HCT116 (cell line): ENCODE measurements at regions not wholly inside any gene's neighbourhood (a gene's known extent, or its start where the extent isn't known, plus 50 kb on each side); places are given as distances from the start of the nearest gene placed in this dataset.
"Not testable (repeated sequence)": the region's sequence is repeated elsewhere in the genome, so short reads cannot be mapped to it uniquely, and the experiment has no call there.

Source experiments
- ATAC-seq: fragments of 200-7000 bp; cut with Tn5 transposase; 2 replicates; pipeline ENCODE4 v1.9.1; 2020; ENCODE audit warnings: mild to moderate bottlenecking, moderate library complexity
- BruUV-seq: library from RNA; stranded (reverse); fragments of 400-500 nt; replicated peaks from 2 replicates; lab custom pipeline; 2021; lab: Mats Ljungman, UMichigan
- CTCF ChIA-PET: fragments of 300-600 bp; sonication (Branson Sonifier 250); formaldehyde crosslinking; loops from one replicate; lab custom pipeline; 2021; ENCODE audit warnings: antibody characterized with exemption; lab: Charles Lee
- POLR2A ChIA-PET: fragments of 300-600, 350-600 bp; sonication (Branson Sonifier 250); formaldehyde crosslinking; loops from one replicate; lab custom pipeline; 2021; ENCODE audit warnings: antibody characterized with exemption; lab: Charles Lee
- RAD21 ChIA-PET, 2 experiments: fragments of 300-600 bp; sonication (Branson Sonifier 250); formaldehyde crosslinking; loops; one replicate each; lab custom pipeline; 2023; ENCODE audit warnings: low total read pairs in 2 of 2; ENCODE audit not compliant: uncharacterized antibody in 2 of 2, unreplicated experiment in 2 of 2, low non-redundant PET in 1 of 2; lab: Charles Lee
- DNase-seq: peaks from one replicate; pipeline ENCODE4 v3.0.0-alpha.2; 2010; ENCODE audit warnings: low read depth, low spot score
- H2AFZ ChIP-seq: fragments of 200-600 bp; shearing (Covaris generic), sonication (generic); 2 replicates; pipeline ENCODE4 v1.6.1; 2017; ENCODE audit warnings: low read depth, mixed run types, mixed read lengths, antibody characterized with exemption, low read length; ENCODE audit not compliant: poor library complexity, severe bottlenecking
- H3K27ac ChIP-seq: 2 replicates; pipeline ENCODE4 v1.5.1; 2012; ENCODE audit warnings: low read depth, low read length
- H3K27me3 ChIP-seq: fragments of 200-600 bp; sonication (generic); 2 replicates; pipeline ENCODE4 v1.6.1; 2016; ENCODE audit warnings: mixed run types, low read length, mixed read lengths; ENCODE audit not compliant: insufficient read depth
- H3K36me3 ChIP-seq, 2 experiments: fragments of 200-500 bp in 1 of 2; fragments of 200-600 bp in 1 of 2; sonication (Bioruptor generic) in 1 of 2; sonication (generic) in 1 of 2; 2 replicates each; pipeline versions ENCODE4 v1.5.1 to v1.6.1; 2014 to 2016; ENCODE audit warnings: low read length in 2 of 2, inconsistent platforms in 1 of 2, mixed read lengths in 1 of 2, mixed run types in 1 of 2; ENCODE audit not compliant: insufficient read depth in 2 of 2, control insufficient read depth in 1 of 2
- H3K4me1 ChIP-seq, 2 experiments: fragments of 200-600 bp in 1 of 2; sonication (generic) in 1 of 2; 2 replicates each; pipeline versions ENCODE4 v1.5.1 to v1.6.1; 2012 to 2017; ENCODE audit warnings: low read length in 2 of 2, inconsistent platforms in 1 of 2, mild to moderate bottlenecking in 1 of 2, mixed read lengths in 1 of 2, mixed run types in 1 of 2, moderate library complexity in 1 of 2; ENCODE audit not compliant: insufficient read depth in 2 of 2, control insufficient read depth in 1 of 2
- H3K4me2 ChIP-seq: fragments of 200-600 bp; sonication (generic); 2 replicates; pipeline ENCODE4 v1.6.1; 2017; ENCODE audit warnings: mixed run types, low read length, mixed read lengths
- H3K4me3 ChIP-seq, 2 experiments: fragments of 200-600 bp in 1 of 2; sonication (generic) in 1 of 2; replicated peaks in 1 of 2; 2 replicates each; pipeline ENCODE4 v1.5.1; 2011 to 2016; ENCODE audit warnings: low read length in 2 of 2, control low read depth in 1 of 2, low read depth in 1 of 2, mild to moderate bottlenecking in 1 of 2, mixed read lengths in 1 of 2, mixed run types in 1 of 2
- H3K79me2 ChIP-seq: fragments of 200-600 bp; sonication (generic); 2 replicates; pipeline ENCODE4 v1.6.1; 2017; ENCODE audit warnings: mild to moderate bottlenecking, mixed run types, low read length, moderate library complexity, mixed read lengths; ENCODE audit not compliant: insufficient read depth
- H3K9ac ChIP-seq: fragments of 200-600 bp; sonication (generic); 2 replicates; pipeline ENCODE4 v1.6.1; 2016; ENCODE audit warnings: low read length, mixed read lengths
- H3K9me2 ChIP-seq: fragments of 200-600 bp; sonication (generic), shearing (Covaris generic); 2 replicates; pipeline ENCODE4 v1.6.1; 2017; ENCODE audit warnings: mixed run types, mild to moderate bottlenecking, moderate library complexity; ENCODE audit not compliant: insufficient read depth
- H3K9me3 ChIP-seq, 2 experiments: fragments of 200-500 bp in 1 of 2; fragments of 200-600 bp in 1 of 2; sonication (Bioruptor generic) in 1 of 2; sonication (generic) in 1 of 2; 2 replicates each; pipeline ENCODE4 v1.6.1; 2014 to 2017; ENCODE audit warnings: low read length in 2 of 2, mixed read lengths in 2 of 2, inconsistent platforms in 1 of 2, low read depth in 1 of 2, mild to moderate bottlenecking in 1 of 2, mixed run types in 1 of 2, moderate library complexity in 1 of 2; ENCODE audit not compliant: control insufficient read depth in 1 of 2, insufficient read depth in 1 of 2
- H4K20me1 ChIP-seq: fragments of 200-600 bp; sonication (generic), shearing (Covaris generic); 2 replicates; pipeline ENCODE4 v1.6.1; 2017; ENCODE audit warnings: mixed run types, mild to moderate bottlenecking, moderate library complexity; ENCODE audit not compliant: insufficient read depth
- intact Hi-C: fragments of 100-400 bp; cut with micrococcal nuclease; formaldehyde crosslinking; loops from 2 replicates; pipeline ENCODE4 v1.10.0; 2022

DNA sequence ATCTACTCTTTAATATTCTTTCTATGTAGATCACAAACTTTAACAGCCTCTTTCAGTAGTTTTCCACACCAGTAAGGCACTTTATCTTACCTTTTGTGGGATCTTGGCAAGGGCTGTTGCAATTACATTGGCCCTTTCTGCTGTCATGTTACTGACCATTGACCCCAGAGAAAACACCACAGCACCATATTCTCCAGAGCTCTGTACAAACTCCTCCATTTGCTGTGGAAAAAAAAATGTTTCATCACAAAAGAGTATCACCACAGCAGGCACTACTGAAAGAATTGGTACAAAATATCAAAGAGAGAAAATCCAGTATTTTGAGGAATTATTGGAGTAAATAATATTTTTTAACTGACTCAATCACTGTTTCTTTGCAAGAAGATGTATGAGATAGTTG lies 62.3 kb upstream of the UGT2A3 start:
- H4K20me1 ChIP-seq, H3K4me3 ChIP-seq, RAD21 ChIA-PET, H3K4me2 ChIP-seq, H3K79me2 ChIP-seq, ATAC-seq, BruUV-seq, H3K27ac ChIP-seq, POLR2A ChIA-PET, H3K36me3 ChIP-seq, CTCF ChIA-PET, H3K27me3 ChIP-seq, H3K9me2 ChIP-seq, DNase-seq, H3K9ac ChIP-seq, H3K9me3 ChIP-seq, intact Hi-C loops, H3K4me1 ChIP-seq, H2AFZ ChIP-seq: not testable (repeated sequence)

GRCh38 chr4:69017986-69018385 lies 66.4 kb upstream of the UGT2A3 start:
- H3K27ac ChIP-seq, H3K4me2 ChIP-seq, H3K4me3 ChIP-seq, H3K27me3 ChIP-seq, H3K9me2 ChIP-seq, CTCF ChIA-PET, H3K9ac ChIP-seq, H3K79me2 ChIP-seq, intact Hi-C loops, BruUV-seq, H3K4me1 ChIP-seq, POLR2A ChIA-PET, ATAC-seq, H2AFZ ChIP-seq, H3K36me3 ChIP-seq, H4K20me1 ChIP-seq, RAD21 ChIA-PET, H3K9me3 ChIP-seq, DNase-seq: not testable (repeated sequence)

GRCh38 chr4:69019538-69020461 lies 68.2 kb upstream of the UGT2A3 start:
- H3K9ac ChIP-seq, H3K4me2 ChIP-seq, H3K4me1 ChIP-seq, RAD21 ChIA-PET, H3K36me3 ChIP-seq, H3K79me2 ChIP-seq, DNase-seq, H2AFZ ChIP-seq, ATAC-seq, H4K20me1 ChIP-seq, H3K9me3 ChIP-seq, CTCF ChIA-PET, H3K9me2 ChIP-seq, H3K27me3 ChIP-seq, H3K4me3 ChIP-seq, H3K27ac ChIP-seq, BruUV-seq, POLR2A ChIA-PET: not testable (repeated sequence)
- intact Hi-C loops: loop anchor here (10.0 kb wide), 1 partner anchor 525 kb away; no protein-coding TSS in a partner anchor

- DNase-seq, H4K20me1 ChIP-seq, POLR2A ChIA-PET, H3K9me2 ChIP-seq, BruUV-seq, H2AFZ ChIP-seq, H3K4me2 ChIP-seq, H3K9ac ChIP-seq, ATAC-seq, H3K27me3 ChIP-seq, H3K27ac ChIP-seq, H3K36me3 ChIP-seq, H3K9me3 ChIP-seq, CTCF ChIA-PET, H3K4me1 ChIP-seq, RAD21 ChIA-PET, H3K79me2 ChIP-seq, H3K4me3 ChIP-seq: not testable (repeated sequence)
- intact Hi-C loops: loop anchor here (10.0 kb wide), 1 partner anchor 526 kb away; no protein-coding TSS in a partner anchor
Observed at GRCh38 chr4:69020462-69020807, 68.8 kb upstream of the UGT2A3 start.
